ENCODE measurements at regions not wholly inside any gene's neighbourhood (a gene's known extent, or its start where the extent isn't known, plus 50 kb on each side); places are given as distances from the start of the nearest gene placed in this dataset.

GRCh38 chr1:232891071-232891470 lies 59.3 kb upstream of the NTPCR start:
- CTCF ChIA-PET = no interaction called here
- Histone ChIP-seq H4K20me1 (ENCODE audit: insufficient read depth) (no peaks in the 10 kb centered on the region), H3K9me2 (ENCODE audit: insufficient read depth) (no peaks in the 10 kb centered on the region), H3K27me3 (ENCODE audit: insufficient read depth, low read length) (no peaks in the 10 kb centered on the region), H3K4me3 (replicated peaks in 1 of 2; ENCODE audit: low read depth in 1 of 2, low read length in 2 of 2) (no peak overlapping the region), H3K9me3 (ENCODE audit: control insufficient read depth in 1 of 2, insufficient read depth in 1 of 2, low read depth in 1 of 2, low read length in 2 of 2) (no peaks in the 10 kb centered on the region), H3K36me3 (ENCODE audit: control insufficient read depth in 1 of 2, insufficient read depth in 2 of 2, low read length in 2 of 2) (no peaks in the 10 kb centered on the region), H2AFZ (ENCODE audit: low read depth, low read length, poor library complexity, severe bottlenecking) (no peak overlapping the region), H3K27ac (ENCODE audit: low read depth, low read length) (no peak overlapping the region), H3K4me2 (ENCODE audit: low read length) (no peak overlapping the region), H3K9ac (ENCODE audit: low read length) (no peak overlapping the region), H3K79me2 (ENCODE audit: insufficient read depth, low read length) (no peaks in the 10 kb centered on the region), H3K4me1 (ENCODE audit: control insufficient read depth in 1 of 2, insufficient read depth in 2 of 2, low read length in 2 of 2) (no peaks in the 10 kb centered on the region)
- POLR2A ChIA-PET = no interaction called here
- BruUV-seq (replicated peaks) = no TSS peak
- ATAC-seq = no peak
- RAD21 ChIA-PET (ENCODE audit: low non-redundant PET in 1 of 2, low total read pairs in 2 of 2, uncharacterized antibody in 2 of 2, unreplicated experiment in 2 of 2) = no interaction called here
- DNase-seq (ENCODE audit: low read depth, low spot score) = no peak
- intact Hi-C loops (cut with micrococcal nuclease) = no loop called here
- TF ChIP-seq REST (IDR thresholded peaks at IDR 0.05; ENCODE audit: low read depth) (no peak), ATF3 (IDR thresholded peaks at IDR 0.05) (no peak), YY1 (IDR thresholded peaks at IDR 0.05; ENCODE audit: extremely low read depth, insufficient replicate concordance, low read depth, low read length) (no peak), CTCF (IDR thresholded peaks at IDR 0.05 in 2 of 3, conservative IDR thresholded peaks at IDR 0.05 in 1 of 3; ENCODE audit: borderline replicate concordance in 1 of 3, insufficient read depth in 1 of 3, low read depth in 2 of 3, low read length in 2 of 3) (no peak)

All from HCT116 (cell line).